Spleen (tissue), 11 donors: ENCODE measurements at regions not wholly inside any gene's neighbourhood (a gene's known extent, or its start where the extent isn't known, plus 50 kb on each side); places are given as distances from the start of the nearest gene placed in this dataset.
"Not testable (repeated sequence)": the region's sequence is repeated elsewhere in the genome, so short reads cannot be mapped to it uniquely, and the experiment has no call there.

Experiments
- DNase-seq: peaks from one replicate; pipeline ENCODE4 v3.0.0-alpha.2; 2020
- H3K27ac ChIP-seq, 8 donors: fragments of 200-600 bp; sonication (generic) in 7 of 8; 1 replicate in 4 of 8; 2 replicates in 4 of 8; pipeline versions ENCODE4 v1.5.0 to v1.8.0; 2016 to 2021; ENCODE audit warnings: inconsistent platforms in 4 of 8, mild to moderate bottlenecking in 4 of 8, moderate library complexity in 1 of 8
- H3K27me3 ChIP-seq, 7 donors: fragments of 200-600 bp; sonication (generic) in 6 of 7; replicated peaks in 1 of 7; 1 replicate in 4 of 7; 2 replicates in 3 of 7; pipeline versions ENCODE4 v1.5.0 to v1.8.0; 2016 to 2021; ENCODE audit warnings: inconsistent platforms in 3 of 7, mild to moderate bottlenecking in 1 of 7
- H3K36me3 ChIP-seq, 6 donors: fragments of 200-600 bp; sonication (generic) in 5 of 6; 1 replicate in 4 of 6; 2 replicates in 2 of 6; pipeline versions ENCODE4 v1.5.0 to v1.8.0; 2016 to 2021; ENCODE audit warnings: inconsistent platforms in 2 of 6
- H3K4me1 ChIP-seq, 6 donors: fragments of 200-600 bp; sonication (generic) in 5 of 6; 1 replicate in 3 of 6; 2 replicates in 3 of 6; pipeline versions ENCODE4 v1.5.0 to v1.8.0; 2016 to 2021; ENCODE audit warnings: inconsistent platforms in 3 of 6
- H3K4me3 ChIP-seq, 8 donors: fragments of 200-600 bp; sonication (generic) in 7 of 8; 1 replicate in 4 of 8; 2 replicates in 4 of 8; pipeline versions ENCODE4 v1.5.0 to v1.8.0; 2016 to 2021; ENCODE audit warnings: inconsistent platforms in 4 of 8, mild to moderate bottlenecking in 4 of 8, moderate library complexity in 2 of 8
- H3K9me3 ChIP-seq, 8 donors: fragments of 200-600 bp; sonication (generic) in 7 of 8; 1 replicate in 4 of 8; 2 replicates in 4 of 8; pipeline versions ENCODE4 v1.5.0 to v1.8.0; 2016 to 2021; ENCODE audit warnings: inconsistent platforms in 4 of 8
- CTCF ChIP-seq, 11 experiments: fragments of 200-600 bp in 7 of 11; fragments of 450-650 bp in 4 of 11; sonication (generic) in 4 of 11; IDR thresholded peaks in 8 of 11; conservative IDR thresholded peaks in 3 of 11; 1 replicate in 7 of 11; 2 replicates in 4 of 11; pipeline versions ENCODE4 v1.4.0 to v1.8.0; 2016 to 2021; ENCODE audit warnings: antibody characterized with exemption in 11 of 11, inconsistent platforms in 4 of 11, mild to moderate bottlenecking in 1 of 11
- WGBS, 5 donors: extraction: QIAGEN DNeasy Blood & Tissue Kit in 3 of 5; methylation state at CpG; one replicate each; pipeline versions ENCODE4 v1.1.5 to v1.1.7; 2013 to 2018; 5-methylcytosine and 5-hydroxymethylcytosine counted together
- intact Hi-C: fragments of 100-400 bp; cut with DNase I; formaldehyde crosslinking; loops from one replicate; pipeline ENCODE4 v1.15.0; 2023; ENCODE audit warnings: low total_unique reads
- donor health status: healthy with polysubstance abuse.
- donor health status: DM: no; HTN: no; CAD: no; lungs with moderate emphysema.
- donor health status: DM: no; HTN: no; CAD: no.
- donor health status: Bipolar disorder and iron deficiency.
- donor health status: healthy.
- donor health status: DM: no; HTN: no; CAD: no.
- donor health status: DM: yes; HTN: yes; CAD: no.

DNA sequence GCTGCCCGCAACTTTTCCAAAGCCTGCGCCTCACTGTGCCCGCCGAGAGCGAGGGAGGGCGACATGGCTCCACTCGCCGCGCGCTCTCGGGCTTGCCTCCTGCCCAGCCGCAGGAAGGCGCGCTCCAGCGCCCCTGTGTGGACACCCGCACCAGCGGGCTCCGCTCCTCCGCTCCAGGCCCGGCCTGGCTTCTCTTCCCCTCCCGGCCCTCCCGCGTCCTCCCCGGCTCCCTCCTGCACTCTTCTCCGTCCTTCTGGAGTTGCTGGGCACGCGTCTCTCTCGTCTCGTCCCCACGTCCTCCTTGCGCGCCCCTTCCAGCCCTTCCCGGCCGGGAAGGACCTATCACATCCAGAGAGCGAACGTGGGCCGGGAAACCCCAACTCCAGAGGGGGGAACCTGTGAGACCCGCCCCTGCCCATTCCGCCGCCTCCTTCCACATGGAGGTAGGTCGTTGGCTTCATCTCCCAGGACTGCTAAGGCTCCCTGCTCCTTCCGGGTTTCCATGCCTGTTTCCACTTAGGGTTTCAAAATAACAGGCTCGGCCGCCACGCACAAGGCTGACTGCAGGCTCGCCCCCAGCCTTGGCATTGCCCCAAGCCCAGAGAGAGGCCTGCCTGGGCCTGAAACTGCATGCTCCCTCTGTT is 175.4 kb downstream of the ATP6V0E2 start:
- Histone ChIP-seq H3K4me3 (peak overlapping the region in 6 of 8 donors; percentile 8 to 57 (median 36)), H3K27ac (peak overlapping the region in 1 of 8 donors; percentile 6), H3K27me3 (peaks cover 0 to 42% (median 18%) of the 10 kb centered on the region in 7 donors), H3K4me1 (peaks cover 0 to 21% (median 13%) of the 10 kb centered on the region in 6 donors)
- H3K9me3 ChIP-seq, H3K36me3 ChIP-seq, intact Hi-C loops, DNase-seq: not testable (repeated sequence)
- 9 to 20% (median 14%) methylated on average over 22 to 31 of the region's 46 CpGs for WGBS, 5 donors
- peak in 3 of 11 experiments; percentile 5 to 40 (median 8) for TF ChIP-seq CTCF (IDR thresholded peaks at IDR 0.05 in 8 of 11, conservative IDR thresholded peaks at IDR 0.05 in 3 of 11)

- H3K9me3 ChIP-seq, DNase-seq, intact Hi-C loops, H3K4me3 ChIP-seq, H3K36me3 ChIP-seq, H3K27ac ChIP-seq: not testable (repeated sequence)
- WGBS, 5 donors = 69 to 86% (median 83%) methylated on average over 5 of the region's 5 CpGs
- Histone ChIP-seq H3K4me1 (peaks cover 0 to 11% (median 6%) of the 10 kb centered on the region in 6 donors), H3K27me3 (peaks cover 0 to 18% (median 10%) of the 10 kb centered on the region in 7 donors)
Observed at GRCh38 chr7:150053396-150053795, 179.6 kb downstream of the ATP6V0E2 start.

GRCh38 chr7:150054242-150054641 is 180.5 kb downstream of the ATP6V0E2 start:
- H3K27me3 ChIP-seq, H3K9me3 ChIP-seq, DNase-seq, H3K4me3 ChIP-seq, H3K36me3 ChIP-seq, H3K27ac ChIP-seq, H3K4me1 ChIP-seq, intact Hi-C loops: not testable (repeated sequence)
- WGBS, 5 donors = 71 to 88% (median 80%) methylated on average over 3 of the region's 3 CpGs

GRCh38 chr7:150060259-150061221 is 186.8 kb downstream of the ATP6V0E2 start:
- intact Hi-C loops, H3K4me1 ChIP-seq, H3K4me3 ChIP-seq, H3K9me3 ChIP-seq, H3K27ac ChIP-seq, H3K36me3 ChIP-seq, H3K27me3 ChIP-seq: not testable (repeated sequence)
- peak in 7 of 11 experiments; percentile 12 to 59 (median 44) for TF ChIP-seq CTCF (IDR thresholded peaks at IDR 0.05 in 8 of 11, conservative IDR thresholded peaks at IDR 0.05 in 3 of 11)
- 15 to 23% (median 19%) methylated on average over 9 to 12 of the region's 16 CpGs for WGBS, 5 donors
- DNase-seq = peak; percentile 90

DNA sequence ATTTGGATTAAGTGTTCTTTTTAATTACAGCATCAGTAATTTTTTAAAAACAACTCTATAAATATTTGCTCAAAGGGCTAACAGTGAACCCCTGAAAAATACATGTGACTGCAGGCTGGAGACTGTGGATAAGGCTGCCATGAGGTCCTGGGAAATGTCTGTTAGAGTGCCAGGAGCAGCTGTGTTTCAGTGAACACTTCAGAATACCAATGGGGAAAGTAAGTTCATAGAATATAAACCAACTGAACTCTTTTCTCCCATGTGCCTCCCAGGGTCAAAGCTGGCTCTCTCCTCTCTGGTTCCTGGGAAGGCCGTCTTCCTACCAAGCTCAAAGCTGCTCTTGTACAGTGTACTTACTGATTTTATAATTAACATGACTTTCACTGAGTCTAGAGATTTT is 189.4 kb downstream of the ATP6V0E2 start:
- 83 to 95% (median 92%) methylated on average over 1 of the region's 1 CpG for WGBS, 5 donors

DNA sequence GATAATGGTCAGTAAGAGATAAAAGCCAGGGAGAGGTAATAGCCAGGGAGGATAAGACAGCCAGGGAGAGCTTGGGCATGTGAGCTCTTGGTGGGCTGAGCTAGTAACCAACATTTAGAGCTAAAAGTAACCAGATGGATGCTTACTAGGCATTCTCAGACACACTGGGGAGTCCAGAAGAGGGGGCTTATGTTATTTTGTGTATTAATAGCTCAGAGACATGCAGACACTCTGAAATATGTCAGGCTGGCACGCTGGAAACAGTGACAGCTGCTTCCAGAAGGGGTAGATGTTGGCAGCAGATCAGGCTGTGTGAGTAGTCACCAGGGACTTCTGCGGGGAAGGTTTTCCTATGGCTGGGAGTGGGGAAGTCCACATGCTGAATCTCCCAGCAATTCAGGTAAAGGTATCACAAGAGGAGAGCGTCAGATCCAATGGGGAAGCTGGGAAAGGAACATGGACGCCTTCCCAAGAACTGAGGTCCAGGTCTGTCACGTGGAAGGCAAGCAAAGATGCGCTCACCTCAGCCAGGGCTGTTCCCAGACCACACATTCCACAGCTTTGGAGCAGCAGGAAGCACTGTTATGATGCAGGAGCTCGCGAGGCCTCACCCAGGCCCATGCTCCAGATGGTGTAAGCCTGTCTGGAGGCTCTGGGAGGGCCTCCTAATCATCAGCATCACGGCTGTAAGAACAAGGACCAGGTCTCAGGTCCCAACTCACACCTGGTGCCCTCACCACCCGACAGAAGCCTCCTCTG is 196.0 kb downstream of the ATP6V0E2 start:
- H3K27me3 ChIP-seq, H3K36me3 ChIP-seq, H3K27ac ChIP-seq, H3K9me3 ChIP-seq, H3K4me3 ChIP-seq, DNase-seq, intact Hi-C loops, H3K4me1 ChIP-seq: not testable (repeated sequence)
- 66 to 87% (median 77%) methylated on average over 9 to 10 of the region's 10 CpGs for WGBS, 5 donors

More for the DNA sequence above, 189.4 kb downstream of the ATP6V0E2 start:
- H3K27ac ChIP-seq, intact Hi-C loops, H3K4me3 ChIP-seq, H3K9me3 ChIP-seq, H3K27me3 ChIP-seq, H3K4me1 ChIP-seq, H3K36me3 ChIP-seq, DNase-seq: not testable (repeated sequence)

GRCh38 chr7:150077543-150077942 is 203.8 kb downstream of the ATP6V0E2 start:
- H3K36me3 ChIP-seq, H3K9me3 ChIP-seq, H3K4me3 ChIP-seq, H3K27ac ChIP-seq, DNase-seq, H3K4me1 ChIP-seq, intact Hi-C loops, H3K27me3 ChIP-seq: not testable (repeated sequence)
- WGBS, 5 donors = 12 to 40% (median 26%) methylated on average over 1 of the region's 1 CpG

DNA sequence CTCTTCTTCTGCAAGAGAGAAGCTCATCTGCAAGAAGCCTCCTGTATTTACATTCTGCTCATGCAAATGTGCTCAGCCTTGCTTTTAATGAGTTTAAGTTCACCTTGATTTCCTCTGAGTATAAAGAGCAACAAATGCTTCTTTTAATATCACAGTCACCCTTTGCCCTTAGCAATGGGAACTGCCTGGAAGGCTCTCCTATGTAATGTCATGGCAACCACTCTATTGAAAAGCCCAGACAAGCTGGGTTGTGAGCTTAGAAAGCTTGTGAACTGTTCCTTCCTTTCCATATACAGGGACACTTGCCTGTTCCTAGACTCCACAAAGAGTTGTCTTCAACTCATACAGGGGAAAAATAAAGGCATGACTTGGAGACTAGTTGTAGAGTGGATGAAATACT is 208.1 kb downstream of the ATP6V0E2 start:
- intact Hi-C loops, H3K4me3 ChIP-seq, H3K36me3 ChIP-seq, H3K27ac ChIP-seq, H3K9me3 ChIP-seq, H3K4me1 ChIP-seq, H3K27me3 ChIP-seq, DNase-seq: not testable (repeated sequence)
